ENCODE measurements at regions not wholly inside any gene's neighbourhood (a gene's known extent, or its start where the extent isn't known, plus 50 kb on each side); places are given as distances from the start of the nearest gene placed in this dataset.

DNA sequence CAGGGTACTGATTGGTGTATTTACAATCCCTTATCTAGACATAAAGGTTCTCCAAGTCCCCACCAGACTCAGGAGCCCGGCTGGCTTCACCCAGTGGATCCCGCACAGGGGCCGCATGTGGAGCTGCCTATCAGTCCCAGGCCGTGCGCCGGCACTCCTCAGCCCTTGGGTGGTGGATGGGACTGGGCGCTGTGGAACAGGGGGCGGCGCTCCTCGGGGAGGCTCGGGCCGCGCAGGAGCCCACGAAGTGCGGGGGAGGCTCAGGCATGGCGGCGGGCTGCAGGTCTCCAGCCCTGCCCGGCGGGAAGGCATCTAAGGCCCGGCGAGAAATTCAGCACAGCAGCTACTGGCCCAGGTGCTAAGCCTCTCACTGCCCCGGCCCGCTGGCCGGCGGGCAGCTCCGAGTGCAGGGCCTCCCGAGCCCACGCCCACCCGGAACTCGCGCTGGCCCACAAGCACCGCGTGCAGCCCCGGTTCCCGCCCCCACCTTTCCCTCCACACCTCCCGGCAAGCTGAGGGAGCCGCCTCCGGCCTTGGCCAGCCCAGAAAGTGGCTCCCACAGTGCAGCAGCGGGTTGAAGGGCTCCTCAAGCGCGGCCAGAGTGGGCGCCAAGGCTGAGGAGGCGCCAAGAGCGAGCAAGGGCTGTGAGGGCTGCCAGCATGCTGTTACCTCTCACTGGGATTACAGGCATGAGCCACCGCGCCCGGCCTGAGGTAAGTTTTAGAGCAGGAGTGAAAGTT lies 60.0 kb upstream of the SCEL start:
- H3K4me3 ChIP-seq (replicated peaks in 1 of 2; ENCODE audit: low read depth in 1 of 2, low read length in 2 of 2): no peak overlapping the region
- no peaks in the 10 kb centered on the region for H3K9me2 ChIP-seq (ENCODE audit: insufficient read depth)
- no peaks in the 10 kb centered on the region for H3K9me3 ChIP-seq (ENCODE audit: control insufficient read depth in 1 of 2, insufficient read depth in 1 of 2, low read depth in 1 of 2, low read length in 2 of 2)
- no peaks in the 10 kb centered on the region for H4K20me1 ChIP-seq (ENCODE audit: insufficient read depth)
- H3K36me3 ChIP-seq (ENCODE audit: control insufficient read depth in 1 of 2, insufficient read depth in 2 of 2, low read length in 2 of 2): no peaks in the 10 kb centered on the region
- CTCF ChIA-PET: no interaction called here
- no peak overlapping the region for H3K9ac ChIP-seq (ENCODE audit: low read length)
- H3K27me3 ChIP-seq (ENCODE audit: insufficient read depth, low read length): no peaks in the 10 kb centered on the region
- intact Hi-C loops (cut with micrococcal nuclease): loop anchor here (10.0 kb wide), 2 partner anchors 451 to 1001 kb away; partner anchors contain the start of gene FBXL3
- H3K4me1 ChIP-seq (ENCODE audit: control insufficient read depth in 1 of 2, insufficient read depth in 2 of 2, low read length in 2 of 2): peaks cover 0 to 7% of the 10 kb centered on the region in 2 experiments; a peak in 2 of 4 replicates
- POLR2A ChIA-PET: no interaction called here
- no peak for TF ChIP-seq TCF7L2 (IDR thresholded peaks at IDR 0.05; ENCODE audit: borderline replicate concordance, extremely low read depth, insufficient read depth, insufficient read length)
- no peak overlapping the region for H2AFZ ChIP-seq (ENCODE audit: low read depth, low read length, poor library complexity, severe bottlenecking)
- RAD21 ChIA-PET (ENCODE audit: low non-redundant PET in 1 of 2, low total read pairs in 2 of 2, uncharacterized antibody in 2 of 2, unreplicated experiment in 2 of 2): no interaction called here
- no peak overlapping the region for H3K27ac ChIP-seq (ENCODE audit: low read depth, low read length)
- BruUV-seq (replicated peaks): no TSS peak
- H3K4me2 ChIP-seq (ENCODE audit: low read length): no peak overlapping the region
- ATAC-seq (no peak), DNase-seq (ENCODE audit: low read depth, low spot score) (no peak)
- no peaks in the 10 kb centered on the region for H3K79me2 ChIP-seq (ENCODE audit: insufficient read depth, low read length)

DNA sequence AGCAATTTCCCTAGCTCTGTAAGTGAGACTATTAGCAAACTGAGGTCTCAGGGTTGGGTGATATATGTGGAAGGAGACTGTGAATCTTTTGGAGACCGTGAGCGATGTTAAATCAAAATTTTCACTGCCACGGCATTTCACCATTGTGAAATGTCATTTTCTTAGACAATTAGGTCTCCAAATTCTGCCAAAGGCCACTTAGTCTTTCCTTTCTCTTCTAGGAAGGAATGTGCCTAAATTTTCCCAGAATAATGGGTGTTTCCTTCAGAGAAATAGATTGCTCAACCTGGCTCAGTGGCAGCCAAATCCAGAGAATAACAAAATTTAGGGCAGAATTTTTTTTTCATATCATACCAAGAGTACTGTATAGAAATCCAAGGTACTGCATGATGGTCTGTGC lies 64.5 kb upstream of the SCEL start:
- CTCF ChIA-PET: no interaction called here
- 0 out of 2 replicates have a peak, but pooled peaks cover 7% of the 10 kb centered on the region for H3K27me3 ChIP-seq (ENCODE audit: insufficient read depth, low read length)
- no peaks in the 10 kb centered on the region for H3K36me3 ChIP-seq (ENCODE audit: control insufficient read depth in 1 of 2, insufficient read depth in 2 of 2, low read length in 2 of 2)
- POLR2A ChIA-PET: no interaction called here
- no TSS peak for BruUV-seq (replicated peaks)
- no peaks in the 10 kb centered on the region for H3K79me2 ChIP-seq (ENCODE audit: insufficient read depth, low read length)
- H3K9ac ChIP-seq (ENCODE audit: low read length): no peak overlapping the region
- ATAC-seq: no peak
- no peak overlapping the region for H3K27ac ChIP-seq (ENCODE audit: low read depth, low read length)
- no peaks in the 10 kb centered on the region for H3K4me1 ChIP-seq (ENCODE audit: control insufficient read depth in 1 of 2, insufficient read depth in 2 of 2, low read length in 2 of 2)
- H4K20me1 ChIP-seq (ENCODE audit: insufficient read depth): no peaks in the 10 kb centered on the region
- TF ChIP-seq REST (IDR thresholded peaks at IDR 0.05; ENCODE audit: low read depth): no peak
- TF ChIP-seq EZH2phosphoT487 (IDR thresholded peaks at IDR 0.05; ENCODE audit: borderline replicate concordance): no peak
- no peak for TF ChIP-seq SIN3A (IDR thresholded peaks at IDR 0.05; ENCODE audit: low read depth)
- TF ChIP-seq RAD21 (IDR thresholded peaks at IDR 0.05; ENCODE audit: low read depth): no peak
- TF ChIP-seq, protein P1, sequence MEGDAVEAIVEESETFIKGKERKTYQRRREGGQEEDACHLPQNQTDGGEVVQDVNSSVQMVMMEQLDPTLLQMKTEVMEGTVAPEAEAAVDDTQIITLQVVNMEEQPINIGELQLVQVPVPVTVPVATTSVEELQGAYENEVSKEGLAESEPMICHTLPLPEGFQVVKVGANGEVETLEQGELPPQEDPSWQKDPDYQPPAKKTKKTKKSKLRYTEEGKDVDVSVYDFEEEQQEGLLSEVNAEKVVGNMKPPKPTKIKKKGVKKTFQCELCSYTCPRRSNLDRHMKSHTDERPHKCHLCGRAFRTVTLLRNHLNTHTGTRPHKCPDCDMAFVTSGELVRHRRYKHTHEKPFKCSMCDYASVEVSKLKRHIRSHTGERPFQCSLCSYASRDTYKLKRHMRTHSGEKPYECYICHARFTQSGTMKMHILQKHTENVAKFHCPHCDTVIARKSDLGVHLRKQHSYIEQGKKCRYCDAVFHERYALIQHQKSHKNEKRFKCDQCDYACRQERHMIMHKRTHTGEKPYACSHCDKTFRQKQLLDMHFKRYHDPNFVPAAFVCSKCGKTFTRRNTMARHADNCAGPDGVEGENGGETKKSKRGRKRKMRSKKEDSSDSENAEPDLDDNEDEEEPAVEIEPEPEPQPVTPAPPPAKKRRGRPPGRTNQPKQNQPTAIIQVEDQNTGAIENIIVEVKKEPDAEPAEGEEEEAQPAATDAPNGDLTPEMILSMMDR (IDR thresholded peaks at IDR 0.05 in 2 of 3, conservative IDR thresholded peaks at IDR 0.05 in 1 of 3; ENCODE audit: borderline replicate concordance in 1 of 3, insufficient read depth in 1 of 3, low read depth in 2 of 3, low read length in 2 of 3): no peak
- no peak for TF ChIP-seq JUND (IDR thresholded peaks at IDR 0.05)
- TF ChIP-seq ZFX (IDR thresholded peaks at IDR 0.05): no peak
- no peak for TF ChIP-seq EGR1 (IDR thresholded peaks at IDR 0.05; ENCODE audit: low read depth)
- no peak for TF ChIP-seq POLR2A (IDR thresholded peaks at IDR 0.05; ENCODE audit: borderline replicate concordance, extremely low read depth, insufficient read depth, insufficient read length)
- TF ChIP-seq TCF7L2 (IDR thresholded peaks at IDR 0.05; ENCODE audit: borderline replicate concordance, extremely low read depth, insufficient read depth, insufficient read length): no peak
- TF ChIP-seq CBX3 (IDR thresholded peaks at IDR 0.05; ENCODE audit: low read depth): no peak
- TF ChIP-seq EZH2 (IDR thresholded peaks at IDR 0.05): no peak
- no peak for TF ChIP-seq SP1 (IDR thresholded peaks at IDR 0.05; ENCODE audit: low read depth)
- H3K9me3 ChIP-seq (ENCODE audit: control insufficient read depth in 1 of 2, insufficient read depth in 1 of 2, low read depth in 1 of 2, low read length in 2 of 2): no peaks in the 10 kb centered on the region
- intact Hi-C loops (cut with micrococcal nuclease): loop anchor here (10.0 kb wide), 2 partner anchors 446 to 996 kb away; partner anchors contain the start of gene FBXL3
- RAD21 ChIA-PET (ENCODE audit: low non-redundant PET in 1 of 2, low total read pairs in 2 of 2, uncharacterized antibody in 2 of 2, unreplicated experiment in 2 of 2): interaction anchor here in 1 of 2 experiments (0.5 kb wide), 1 partner anchor 64 kb away, joined by 3 read pairs; no protein-coding TSS in a partner anchor
- H2AFZ ChIP-seq (ENCODE audit: low read depth, low read length, poor library complexity, severe bottlenecking): no peak overlapping the region
- H3K9me2 ChIP-seq (ENCODE audit: insufficient read depth): no peaks in the 10 kb centered on the region
- no peak for DNase-seq (ENCODE audit: low read depth, low spot score)
- H3K4me3 ChIP-seq (replicated peaks in 1 of 2; ENCODE audit: low read depth in 1 of 2, low read length in 2 of 2): no peak overlapping the region
- no peak overlapping the region for H3K4me2 ChIP-seq (ENCODE audit: low read length)
